Upper lobe of right lung (tissue), 1 donor: ENCODE measurements at regions not wholly inside any gene's neighbourhood (a gene's known extent, or its start where the extent isn't known, plus 50 kb on each side); places are given as distances from the start of the nearest gene placed in this dataset.
"Not testable (repeated sequence)": the region's sequence is repeated elsewhere in the genome, so short reads cannot be mapped to it uniquely, and the experiment has no call there.

Experiments used
- ATAC-seq: fragments of 200-7000 bp; cut with Tn5 transposase; one replicate; pipeline ENCODE4 v1.9.1; 2020; ENCODE audit warnings: mild to moderate bottlenecking, moderate library complexity
- DNase-seq: peaks from one replicate; pipeline ENCODE4 v3.0.0-alpha.2; 2020
- H3K27ac ChIP-seq: fragments of 200-600 bp; one replicate; pipeline ENCODE4 v1.8.0; 2022
- H3K27me3 ChIP-seq: fragments of 200-600 bp; one replicate; pipeline ENCODE4 v1.8.0; 2022; ENCODE audit warnings: mild to moderate bottlenecking
- H3K36me3 ChIP-seq: fragments of 200-600 bp; one replicate; pipeline ENCODE4 v1.8.0; 2022
- H3K4me1 ChIP-seq: fragments of 200-600 bp; one replicate; pipeline ENCODE4 v1.8.0; 2022
- H3K4me3 ChIP-seq: fragments of 200-600 bp; one replicate; pipeline ENCODE4 v1.8.0; 2022; ENCODE audit warnings: mild to moderate bottlenecking
- H3K9me3 ChIP-seq: fragments of 200-600 bp; one replicate; pipeline ENCODE4 v1.8.0; 2022
- intact Hi-C: fragments of 100-400 bp; cut with DNase I; formaldehyde crosslinking; loops from one replicate; pipeline ENCODE4 v1.11.0; 2022
- TF ChIP-seq, protein P1 (sequence below): fragments of 200-600 bp; IDR thresholded peaks from one replicate; pipeline ENCODE4 v1.8.0; 2022; ENCODE audit warnings: antibody characterized with exemption
- donor health status: DM: no; HTN: yes; CAD: no; lungs with severe emphysema.

DNA sequence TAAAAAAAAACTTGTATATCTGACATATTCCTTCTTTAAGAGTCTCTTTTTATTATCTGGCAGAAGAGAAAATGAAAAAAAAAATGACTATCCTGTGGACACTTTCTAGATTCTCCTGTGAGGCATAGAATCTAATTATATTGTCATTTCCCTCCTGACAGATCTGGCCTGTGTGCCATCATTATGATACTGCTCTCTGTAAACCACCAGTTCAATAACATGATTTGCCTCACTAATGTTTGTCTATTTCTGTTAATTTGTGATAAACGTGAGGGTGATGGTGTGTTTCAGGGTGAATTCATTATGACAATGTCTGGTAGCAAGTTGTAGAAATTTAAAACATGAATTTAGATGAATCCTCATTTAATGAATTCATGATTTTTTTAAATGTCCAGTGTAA lies 844.5 kb upstream of the ADGRB3 start:
- Histone ChIP-seq H3K36me3 (no peaks in the 10 kb centered on the region), H3K27me3 (no peaks in the 10 kb centered on the region), H3K9me3 (no peaks in the 10 kb centered on the region), H3K4me1 (no peaks in the 10 kb centered on the region), H3K4me3 (no peak overlapping the region), H3K27ac (no peak overlapping the region)
- DNase-seq, result no peak
- no peak for ATAC-seq
- TF ChIP-seq, protein P1, sequence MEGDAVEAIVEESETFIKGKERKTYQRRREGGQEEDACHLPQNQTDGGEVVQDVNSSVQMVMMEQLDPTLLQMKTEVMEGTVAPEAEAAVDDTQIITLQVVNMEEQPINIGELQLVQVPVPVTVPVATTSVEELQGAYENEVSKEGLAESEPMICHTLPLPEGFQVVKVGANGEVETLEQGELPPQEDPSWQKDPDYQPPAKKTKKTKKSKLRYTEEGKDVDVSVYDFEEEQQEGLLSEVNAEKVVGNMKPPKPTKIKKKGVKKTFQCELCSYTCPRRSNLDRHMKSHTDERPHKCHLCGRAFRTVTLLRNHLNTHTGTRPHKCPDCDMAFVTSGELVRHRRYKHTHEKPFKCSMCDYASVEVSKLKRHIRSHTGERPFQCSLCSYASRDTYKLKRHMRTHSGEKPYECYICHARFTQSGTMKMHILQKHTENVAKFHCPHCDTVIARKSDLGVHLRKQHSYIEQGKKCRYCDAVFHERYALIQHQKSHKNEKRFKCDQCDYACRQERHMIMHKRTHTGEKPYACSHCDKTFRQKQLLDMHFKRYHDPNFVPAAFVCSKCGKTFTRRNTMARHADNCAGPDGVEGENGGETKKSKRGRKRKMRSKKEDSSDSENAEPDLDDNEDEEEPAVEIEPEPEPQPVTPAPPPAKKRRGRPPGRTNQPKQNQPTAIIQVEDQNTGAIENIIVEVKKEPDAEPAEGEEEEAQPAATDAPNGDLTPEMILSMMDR, result no peak
- intact Hi-C loops, result no loop called here

DNA sequence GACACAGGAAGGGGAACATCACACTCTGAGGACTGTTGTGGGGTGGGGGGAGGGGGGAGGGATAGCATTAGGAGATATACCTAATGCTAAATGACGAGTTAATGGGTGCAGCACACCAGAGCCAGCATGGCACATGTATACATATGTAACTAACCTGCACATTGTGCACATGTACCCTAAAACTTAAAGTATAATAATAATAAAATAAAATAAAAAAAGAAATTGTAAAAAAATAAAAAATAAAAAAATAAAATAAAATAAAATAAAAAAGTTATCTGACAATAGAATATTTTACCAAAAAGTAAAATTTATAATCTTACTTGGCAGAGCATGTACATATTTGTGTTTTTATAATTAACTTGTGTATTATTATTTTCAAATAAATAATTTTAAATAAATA lies 848.0 kb upstream of the ADGRB3 start:
- H3K36me3 ChIP-seq, H3K27me3 ChIP-seq, H3K4me1 ChIP-seq, intact Hi-C loops, H3K4me3 ChIP-seq, H3K27ac ChIP-seq, H3K9me3 ChIP-seq, DNase-seq, ATAC-seq: not testable (repeated sequence)

DNA sequence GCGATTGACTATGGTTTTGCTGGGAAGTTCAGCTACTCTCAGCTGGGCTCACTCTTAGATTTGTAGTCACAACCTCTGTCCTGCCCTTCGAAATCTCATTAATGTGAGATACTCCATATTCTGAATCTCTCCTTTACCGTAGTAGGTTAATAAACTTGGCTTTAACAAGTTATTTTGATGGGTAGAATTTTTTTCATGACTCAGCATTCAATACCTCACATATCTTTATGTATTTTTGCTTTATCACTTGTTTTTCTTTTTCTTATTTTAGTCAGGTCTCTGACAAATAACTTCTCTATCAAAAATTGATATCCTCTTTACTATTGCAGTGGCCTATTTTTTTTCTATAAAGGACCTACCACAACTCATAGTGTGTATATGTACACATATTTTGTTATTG lies 855.2 kb upstream of the ADGRB3 start:
- no peak for DNase-seq
- Histone ChIP-seq H3K4me1 (no peaks in the 10 kb centered on the region), H3K36me3 (no peaks in the 10 kb centered on the region), H3K27ac (no peak overlapping the region), H3K27me3 (no peaks in the 10 kb centered on the region), H3K4me3 (no peak overlapping the region), H3K9me3 (no peaks in the 10 kb centered on the region)
- no peak for ATAC-seq
- intact Hi-C loops, result no loop called here
- TF ChIP-seq, protein P1, result no peak

DNA sequence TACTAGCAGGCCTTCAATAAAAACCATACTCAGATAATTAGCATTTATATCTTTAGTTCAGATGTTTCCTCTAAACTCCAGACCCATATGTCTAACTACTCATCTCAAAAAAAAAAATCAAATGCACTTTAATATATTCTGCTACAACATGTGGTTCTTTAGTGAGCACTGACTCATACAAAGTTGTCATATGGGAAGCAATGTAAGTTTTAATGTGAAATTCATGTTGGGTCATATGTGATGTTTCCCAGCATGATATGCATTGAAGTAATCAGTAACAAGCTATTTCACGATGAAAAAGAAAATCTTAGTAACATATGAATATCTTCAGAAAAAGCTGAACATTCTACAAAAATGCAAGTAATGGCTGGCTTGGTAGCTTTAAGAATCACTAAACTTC lies 859.7 kb upstream of the ADGRB3 start:
- Histone ChIP-seq H3K4me3 (no peak overlapping the region), H3K27ac (no peak overlapping the region), H3K36me3 (no peaks in the 10 kb centered on the region), H3K9me3 (no peaks in the 10 kb centered on the region), H3K4me1 (no peaks in the 10 kb centered on the region), H3K27me3 (no peaks in the 10 kb centered on the region)
- DNase-seq, result no peak
- TF ChIP-seq, protein P1, result no peak
- intact Hi-C loops, result no loop called here
- ATAC-seq, result no peak

DNA sequence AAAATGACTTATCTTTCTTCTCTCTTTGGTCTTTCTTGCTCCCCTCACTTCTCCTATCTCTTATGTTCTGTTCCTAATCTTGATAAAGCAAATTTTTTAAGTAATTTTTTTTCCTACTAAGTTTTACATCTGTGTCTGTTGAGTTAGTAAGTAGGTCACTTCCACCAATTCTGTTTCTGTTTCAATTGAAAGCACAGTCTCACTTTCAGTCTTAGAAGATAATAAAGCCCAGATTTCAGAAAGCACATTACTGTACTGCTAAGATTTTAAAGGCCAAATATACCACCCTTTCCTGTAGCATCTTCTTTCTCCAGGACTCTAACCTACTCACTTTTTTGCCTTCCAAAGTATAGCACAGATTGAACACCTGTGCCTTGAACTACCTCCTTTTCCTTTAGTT lies 866.1 kb upstream of the ADGRB3 start:
- DNase-seq, result no peak
- Histone ChIP-seq H3K4me3 (no peak overlapping the region), H3K27me3 (no peaks in the 10 kb centered on the region), H3K36me3 (no peaks in the 10 kb centered on the region), H3K9me3 (no peaks in the 10 kb centered on the region), H3K4me1 (no peaks in the 10 kb centered on the region), H3K27ac (no peak overlapping the region)
- TF ChIP-seq, protein P1, result no peak
- intact Hi-C loops, result no loop called here
- no peak for ATAC-seq

DNA sequence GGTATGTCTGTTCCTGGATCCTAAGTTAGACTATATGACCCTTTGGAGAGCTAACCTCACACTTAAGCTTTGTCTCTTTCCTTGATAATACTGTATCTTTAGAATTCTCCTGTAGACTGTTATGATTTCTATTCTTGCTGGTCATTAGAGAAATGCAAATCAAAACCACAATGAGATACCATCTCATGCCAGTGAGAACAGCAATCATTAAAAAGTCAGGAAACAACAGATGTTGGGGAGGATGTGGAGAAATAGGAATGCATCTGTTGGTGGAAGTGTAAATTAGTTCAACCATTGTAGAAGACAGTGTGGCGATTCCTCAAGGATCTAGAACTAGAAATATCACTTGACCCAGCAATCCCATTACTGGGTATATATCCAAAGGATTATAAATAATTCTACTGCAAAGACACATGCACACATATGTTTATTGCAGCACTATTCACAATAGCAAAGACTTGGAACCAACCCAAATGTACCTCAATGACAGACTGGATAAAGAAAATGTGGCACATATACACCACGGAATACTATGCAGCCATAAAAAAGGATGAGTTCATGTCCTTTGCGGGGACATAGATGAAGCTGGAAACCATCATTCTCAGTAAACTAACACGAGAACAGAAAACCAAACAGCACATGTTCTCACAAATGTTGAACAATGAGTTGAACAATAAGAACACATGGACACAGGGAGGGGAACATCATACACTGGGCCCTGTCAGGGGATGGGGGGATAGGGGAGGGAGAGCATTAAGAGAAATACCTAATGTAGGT lies 867.8 kb upstream of the ADGRB3 start:
- H3K27me3 ChIP-seq, intact Hi-C loops, H3K36me3 ChIP-seq, H3K4me1 ChIP-seq, H3K27ac ChIP-seq, DNase-seq, H3K4me3 ChIP-seq, ATAC-seq, H3K9me3 ChIP-seq: not testable (repeated sequence)

DNA sequence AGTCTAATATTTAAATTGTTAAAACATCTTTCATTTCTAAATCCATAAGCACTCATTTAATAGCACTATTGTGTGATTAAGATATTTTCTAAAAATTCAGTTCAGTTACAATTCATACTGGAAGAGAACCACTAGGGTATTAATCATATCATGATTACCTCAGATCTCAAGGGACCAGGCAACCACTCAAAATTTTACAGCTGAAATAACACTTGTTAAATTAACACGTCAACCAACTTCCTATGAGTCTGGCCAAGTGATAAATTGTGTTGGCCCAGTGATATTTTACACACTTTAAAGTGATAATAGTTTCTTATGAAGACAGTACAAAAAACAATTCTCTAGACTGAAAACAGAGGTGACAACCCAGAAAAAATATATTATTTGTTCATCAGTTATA lies 869.0 kb upstream of the ADGRB3 start:
- Histone ChIP-seq H3K36me3 (no peaks in the 10 kb centered on the region), H3K4me1 (no peaks in the 10 kb centered on the region), H3K9me3 (no peaks in the 10 kb centered on the region), H3K27me3 (no peaks in the 10 kb centered on the region), H3K27ac (no peak overlapping the region), H3K4me3 (no peak overlapping the region)
- no peak for DNase-seq
- intact Hi-C loops, result no loop called here
- TF ChIP-seq, protein P1, result no peak
- no peak for ATAC-seq
